Activated T-helper 17 cell treated with anti-CD3 and anti-CD28 coated beads, Interleukin-2, amount 50 U/mL, for 72 hours (primary cell): ENCODE measurements at regions not wholly inside any gene's neighbourhood (a gene's known extent, or its start where the extent isn't known, plus 50 kb on each side); places are given as distances from the start of the nearest gene placed in this dataset.

Experiments
- ATAC-seq: fragments of 150-1000 bp; cut with Tn5 transposase; replicated peaks from 2 replicates; pipeline ENCODE4 v1.10.0; 2021; ENCODE audit warnings: mild to moderate bottlenecking, moderate library complexity
- H3K27ac Mint-ChIP-seq: one replicate; pipeline ENCODE4 v1.8.0; 2022; ENCODE audit warnings: mixed read lengths
- H3K27me3 Mint-ChIP-seq: one replicate; pipeline ENCODE4 v1.8.0; 2022; ENCODE audit warnings: mixed read lengths
- H3K36me3 Mint-ChIP-seq: one replicate; pipeline ENCODE4 v1.8.0; 2022; ENCODE audit warnings: low read depth, mild to moderate bottlenecking, mixed read lengths
- H3K4me1 Mint-ChIP-seq: one replicate; pipeline ENCODE4 v1.8.0; 2022; ENCODE audit warnings: mixed read lengths
- H3K4me3 Mint-ChIP-seq: one replicate; pipeline ENCODE4 v1.8.0; 2022; ENCODE audit warnings: mild to moderate bottlenecking, mixed read lengths
- H3K9me3 Mint-ChIP-seq: one replicate; pipeline ENCODE4 v1.8.0; 2022; ENCODE audit warnings: mixed read lengths

DNA sequence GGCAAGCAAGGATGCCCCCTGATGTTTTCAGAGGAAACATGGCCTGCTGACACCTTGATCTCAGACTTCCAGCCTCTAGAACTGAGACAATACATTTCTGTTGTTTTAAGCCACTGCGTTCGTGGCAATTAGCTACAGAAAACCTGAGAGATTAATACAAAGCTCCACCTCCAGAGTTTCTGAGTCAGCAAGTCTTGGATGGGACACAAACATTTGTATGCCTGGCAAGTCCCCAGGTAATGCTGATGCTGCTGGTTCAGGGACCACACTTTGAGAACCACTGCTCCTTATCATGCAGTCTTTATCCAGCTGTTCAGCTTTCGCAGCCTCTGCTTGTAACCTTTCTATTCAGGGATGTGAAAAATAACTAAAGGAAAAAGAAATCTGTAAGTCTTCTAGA is 565.7 kb upstream of the PLXNA2 start:
- Mint-ChIP-seq H3K9me3 (peaks cover 5% of the 10 kb centered on the region), H3K4me1 (no peaks in the 10 kb centered on the region), H3K27ac (no peak overlapping the region), H3K27me3 (peaks cover 12% of the 10 kb centered on the region), H3K36me3 (no peaks in the 10 kb centered on the region), H3K4me3 (no peak overlapping the region)
- no peak for ATAC-seq

DNA sequence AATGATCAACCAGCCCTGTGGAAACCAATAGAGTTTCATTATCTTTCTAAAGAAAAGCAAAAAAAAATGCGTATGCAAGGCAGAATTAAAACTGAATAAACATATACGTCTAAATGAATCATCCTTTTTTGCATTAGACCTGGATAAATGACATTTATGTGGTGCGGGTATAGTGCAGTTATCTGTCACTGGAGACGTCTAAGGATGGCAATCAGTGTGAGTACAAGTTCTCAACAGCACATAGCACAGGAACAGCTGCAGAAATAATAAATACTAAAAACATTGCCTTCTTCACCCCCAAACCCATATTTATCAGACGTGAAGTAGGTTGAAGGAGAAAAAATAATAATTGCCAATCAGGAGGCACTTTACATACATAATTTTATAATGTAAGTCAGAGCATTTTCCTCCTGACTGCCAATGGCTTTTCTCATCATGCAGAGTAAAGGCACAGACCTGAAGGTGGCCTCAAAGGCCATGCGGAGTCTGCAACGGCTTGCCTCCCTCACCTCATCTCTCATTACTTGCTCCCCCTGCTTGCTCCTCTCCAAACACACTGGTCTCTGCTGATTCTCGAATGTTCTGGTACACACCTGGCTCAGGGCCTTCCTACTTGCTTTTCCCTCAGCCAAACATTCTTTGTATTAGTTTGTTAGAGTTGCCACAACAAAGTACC is 574.7 kb upstream of the PLXNA2 start:
- Mint-ChIP-seq H3K4me1 (no peaks in the 10 kb centered on the region), H3K27ac (no peak overlapping the region), H3K27me3 (peaks cover 6% of the 10 kb centered on the region), H3K36me3 (no peaks in the 10 kb centered on the region), H3K4me3 (no peak overlapping the region), H3K9me3 (no peaks in the 10 kb centered on the region)
- ATAC-seq: no peak

DNA sequence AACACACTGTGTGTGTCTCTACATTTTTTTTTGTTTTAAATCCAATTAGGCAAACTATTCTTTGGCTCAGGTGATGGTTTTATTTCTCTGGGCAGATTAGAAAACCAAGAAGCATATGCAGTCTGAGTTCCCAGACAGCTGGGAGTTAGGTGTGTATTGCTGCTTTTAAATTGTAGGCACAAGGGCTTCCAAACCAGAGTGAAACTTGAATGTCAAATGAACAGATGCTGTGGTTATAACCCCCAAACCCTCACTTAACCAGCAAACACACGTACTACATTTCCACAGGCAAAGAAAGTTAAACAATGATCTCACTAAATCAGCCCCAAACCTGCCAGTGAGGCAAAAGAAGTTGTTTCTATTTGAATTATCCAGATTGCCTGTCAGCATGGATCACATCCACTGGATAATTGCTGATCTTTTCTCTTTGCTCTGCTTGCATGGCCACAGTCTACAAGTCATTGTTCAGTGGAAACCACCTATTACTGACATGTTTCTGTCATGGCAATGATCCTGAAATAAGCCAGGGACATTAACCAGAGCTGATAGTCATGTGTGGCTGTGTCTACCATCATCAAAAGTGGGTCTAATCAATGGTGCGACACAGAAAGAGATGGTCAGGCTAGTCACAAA is 576.5 kb upstream of the PLXNA2 start:
- H3K36me3 Mint-ChIP-seq: no peaks in the 10 kb centered on the region
- no peak overlapping the region for H3K4me3 Mint-ChIP-seq
- peaks cover 9% of the 10 kb centered on the region for H3K27me3 Mint-ChIP-seq
- ATAC-seq: no peak
- no peaks in the 10 kb centered on the region for H3K4me1 Mint-ChIP-seq
- H3K9me3 Mint-ChIP-seq: no peaks in the 10 kb centered on the region
- H3K27ac Mint-ChIP-seq: no peak overlapping the region

DNA sequence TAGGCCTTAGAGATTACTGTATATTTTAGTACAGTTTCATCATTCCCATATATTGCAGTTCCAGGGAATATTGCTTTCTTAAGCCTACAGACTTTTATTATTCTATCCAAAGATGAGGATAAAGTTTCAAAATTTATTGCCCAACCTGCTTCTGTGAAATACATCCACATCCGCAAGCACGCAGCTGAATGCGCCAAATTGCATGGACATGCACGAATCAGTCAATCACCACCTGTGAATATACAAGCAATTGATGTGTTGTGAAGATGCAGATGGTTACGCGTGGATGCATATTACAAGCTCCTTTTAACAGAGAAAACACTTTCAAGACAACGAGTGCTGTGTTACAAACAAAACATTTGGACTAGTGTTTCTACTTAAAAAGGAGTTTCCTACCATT is 577.8 kb upstream of the PLXNA2 start:
- no peak for ATAC-seq
- no peaks in the 10 kb centered on the region for H3K36me3 Mint-ChIP-seq
- no peak overlapping the region for H3K4me3 Mint-ChIP-seq
- H3K27ac Mint-ChIP-seq: no peak overlapping the region
- H3K27me3 Mint-ChIP-seq: peaks cover 9% of the 10 kb centered on the region
- no peaks in the 10 kb centered on the region for H3K9me3 Mint-ChIP-seq
- H3K4me1 Mint-ChIP-seq: no peaks in the 10 kb centered on the region

DNA sequence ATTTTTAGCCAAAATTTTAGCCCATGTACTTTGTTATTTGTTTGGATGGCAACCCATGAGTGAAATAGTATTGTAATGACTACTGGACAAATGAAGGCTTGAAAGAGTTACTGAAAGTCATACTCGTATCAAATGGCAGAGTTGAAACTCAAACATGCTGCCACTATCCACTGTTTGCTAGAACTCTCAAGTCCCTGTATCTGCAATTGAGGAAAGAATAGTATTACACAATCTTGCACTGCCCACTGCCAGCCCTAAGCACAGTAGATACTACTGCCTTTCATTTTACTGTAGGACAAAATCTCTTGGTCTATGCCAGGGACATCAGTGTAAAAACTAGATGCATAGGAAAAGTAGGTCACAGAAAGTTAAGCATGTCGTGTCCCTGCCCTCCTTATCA is 581.1 kb upstream of the PLXNA2 start:
- ATAC-seq: no peak

DNA sequence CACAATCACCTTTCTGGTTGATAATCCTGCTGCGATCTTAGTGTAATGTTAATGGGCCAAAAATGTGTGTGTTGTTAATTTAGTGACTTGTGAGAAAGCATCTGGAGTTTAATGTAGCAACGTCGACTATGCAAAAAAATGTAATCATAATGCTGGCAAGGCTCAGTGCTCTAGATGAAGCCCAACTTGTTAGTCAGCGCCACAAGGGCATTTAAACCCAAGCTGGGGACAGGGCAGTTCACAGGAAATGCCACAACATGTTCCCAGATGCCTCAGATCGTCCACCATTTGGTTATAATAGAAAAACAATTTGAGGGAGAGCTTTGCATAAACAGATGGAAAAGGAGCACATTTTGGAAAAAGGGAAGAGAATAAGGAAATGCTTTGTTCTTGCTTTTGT is 585.4 kb upstream of the PLXNA2 start:
- H3K27ac Mint-ChIP-seq: no peak overlapping the region
- no peak overlapping the region for H3K4me3 Mint-ChIP-seq
- H3K36me3 Mint-ChIP-seq: no peaks in the 10 kb centered on the region
- no peaks in the 10 kb centered on the region for H3K9me3 Mint-ChIP-seq
- no peak for ATAC-seq
- peaks cover 6% of the 10 kb centered on the region for H3K27me3 Mint-ChIP-seq
- no peaks in the 10 kb centered on the region for H3K4me1 Mint-ChIP-seq

More for the DNA sequence above, 581.1 kb upstream of the PLXNA2 start:
- Mint-ChIP-seq H3K9me3 (no peaks in the 10 kb centered on the region), H3K4me3 (no peak overlapping the region), H3K4me1 (no peaks in the 10 kb centered on the region), H3K27ac (no peak overlapping the region), H3K27me3 (peaks cover 6% of the 10 kb centered on the region), H3K36me3 (no peaks in the 10 kb centered on the region)

DNA sequence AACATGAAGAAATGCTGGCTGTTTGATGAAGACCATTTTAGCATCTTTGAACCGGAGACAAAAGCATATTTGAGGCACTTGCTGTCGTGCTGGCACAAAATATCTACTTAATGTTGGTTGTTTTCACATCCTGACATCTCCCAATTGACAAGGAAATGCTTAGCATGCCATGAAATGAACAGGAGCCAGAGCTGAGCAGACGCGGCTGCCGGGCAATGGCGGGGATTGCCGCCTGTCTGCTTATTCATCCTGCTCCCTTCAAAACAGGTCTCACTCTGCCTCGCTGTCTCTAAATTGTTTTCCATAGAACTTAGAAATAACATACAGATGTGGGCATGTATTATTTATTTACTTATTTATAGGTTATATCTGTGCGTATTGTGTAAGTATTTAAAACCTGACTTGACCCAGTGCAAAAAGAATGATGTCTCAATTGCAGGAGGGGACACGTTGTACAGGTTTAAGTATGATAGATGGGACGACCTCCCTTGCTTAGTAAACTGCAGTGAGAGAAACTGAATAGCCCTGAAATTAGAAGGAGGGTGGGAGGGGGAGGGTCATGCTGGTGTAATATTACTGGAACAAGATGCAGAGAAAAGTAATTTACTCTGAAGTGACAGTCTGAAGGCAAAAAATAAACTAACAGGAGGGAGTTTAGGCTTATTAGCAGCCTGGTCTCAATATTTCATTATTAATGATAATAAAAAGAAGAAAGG is 590.4 kb upstream of the PLXNA2 start:
- H3K9me3 Mint-ChIP-seq: no peaks in the 10 kb centered on the region
- H3K4me3 Mint-ChIP-seq: no peak overlapping the region
- ATAC-seq: no peak
- no peaks in the 10 kb centered on the region for H3K4me1 Mint-ChIP-seq
- peaks cover 2% of the 10 kb centered on the region for H3K27me3 Mint-ChIP-seq
- no peak overlapping the region for H3K27ac Mint-ChIP-seq
- H3K36me3 Mint-ChIP-seq: no peaks in the 10 kb centered on the region

DNA sequence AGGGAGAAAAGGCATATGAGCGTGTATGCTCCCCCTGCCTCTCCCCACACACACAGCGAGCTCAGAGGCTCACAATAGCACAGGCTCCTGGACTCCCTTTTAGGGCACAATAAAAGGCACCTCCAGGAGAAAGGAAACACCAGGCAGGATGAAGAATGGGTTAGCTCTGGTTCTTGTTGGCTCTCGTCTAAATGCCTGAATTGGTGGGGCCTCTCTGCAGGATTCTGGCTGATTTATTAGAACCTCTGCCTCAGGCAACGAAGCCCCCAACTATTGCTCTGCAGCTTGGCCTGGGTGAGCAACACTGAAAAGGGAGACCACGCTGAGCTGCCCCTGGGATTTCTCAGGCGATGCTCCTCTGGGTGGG is 590.9 kb upstream of the PLXNA2 start:
- no peak for ATAC-seq
- H3K4me1 Mint-ChIP-seq: no peaks in the 10 kb centered on the region
- no peaks in the 10 kb centered on the region for H3K27me3 Mint-ChIP-seq
- H3K27ac Mint-ChIP-seq: no peak overlapping the region
- H3K9me3 Mint-ChIP-seq: no peaks in the 10 kb centered on the region
- no peak overlapping the region for H3K4me3 Mint-ChIP-seq
- no peaks in the 10 kb centered on the region for H3K36me3 Mint-ChIP-seq

DNA sequence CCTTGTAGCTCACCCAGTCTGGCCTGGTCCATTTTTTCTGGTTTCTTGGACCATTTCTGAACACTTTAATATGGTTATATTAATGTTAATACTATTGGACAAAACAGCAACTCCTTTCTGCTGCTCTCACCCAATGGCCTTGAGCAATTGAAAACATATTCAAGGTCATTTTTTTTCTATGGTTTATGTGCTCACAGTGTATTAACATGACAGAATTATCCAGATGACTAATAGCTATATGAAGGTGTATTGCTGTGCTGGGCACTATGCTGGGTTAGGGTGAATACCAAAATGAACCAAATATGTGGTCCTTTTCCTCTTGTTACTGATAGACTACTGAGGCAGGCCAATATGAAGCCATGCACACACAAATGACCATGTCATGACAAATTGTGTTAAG is 591.6 kb upstream of the PLXNA2 start:
- Mint-ChIP-seq H3K9me3 (no peaks in the 10 kb centered on the region), H3K4me1 (no peaks in the 10 kb centered on the region), H3K4me3 (no peak overlapping the region), H3K27me3 (no peaks in the 10 kb centered on the region), H3K27ac (no peak overlapping the region), H3K36me3 (no peaks in the 10 kb centered on the region)
- no peak for ATAC-seq

DNA sequence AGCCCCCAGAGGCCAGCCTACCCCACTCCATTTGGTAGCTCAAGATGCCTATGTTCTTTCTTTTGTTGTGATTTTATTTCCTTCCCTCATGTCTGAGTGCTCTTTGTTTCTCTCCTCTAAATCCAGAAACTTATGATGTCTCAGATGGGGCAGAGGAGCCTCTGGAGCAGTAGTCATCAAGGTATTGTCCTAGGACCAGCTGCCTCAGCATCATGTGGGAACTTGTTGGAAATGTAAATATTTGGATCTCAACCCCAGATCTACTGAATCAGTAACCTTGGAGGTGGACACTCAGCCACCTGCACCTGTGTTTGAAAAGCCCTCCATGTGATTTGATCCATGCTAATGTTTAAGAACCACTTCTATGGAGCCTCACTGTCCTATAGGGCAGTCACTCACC is 593.1 kb upstream of the PLXNA2 start:
- Mint-ChIP-seq H3K4me3 (no peak overlapping the region), H3K27me3 (peaks cover under 1% of the 10 kb centered on the region), H3K9me3 (no peaks in the 10 kb centered on the region), H3K4me1 (no peaks in the 10 kb centered on the region), H3K36me3 (no peaks in the 10 kb centered on the region), H3K27ac (no peak overlapping the region)
- ATAC-seq: no peak

DNA sequence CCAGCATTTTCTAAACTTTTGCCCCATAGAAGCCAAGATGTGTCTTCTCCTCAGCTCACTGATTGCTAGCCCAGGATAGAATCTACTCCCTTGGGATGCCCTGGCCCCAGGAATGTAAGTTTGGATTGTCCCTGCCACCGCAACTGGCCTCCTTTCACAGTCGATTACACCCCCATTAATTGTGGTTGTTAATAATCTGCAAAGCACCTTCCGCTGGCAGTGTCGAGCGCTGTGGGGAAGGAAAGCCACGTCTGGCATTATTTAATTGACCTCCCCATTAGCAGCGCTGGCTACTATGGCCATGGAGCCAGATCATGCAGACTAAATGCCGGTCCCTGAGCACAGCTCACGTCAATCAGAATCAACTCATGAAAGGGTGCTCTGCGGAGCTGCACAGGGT is 597.3 kb upstream of the PLXNA2 start:
- Mint-ChIP-seq H3K9me3 (no peaks in the 10 kb centered on the region), H3K4me1 (no peaks in the 10 kb centered on the region), H3K27me3 (peaks cover 3% of the 10 kb centered on the region), H3K27ac (no peak overlapping the region), H3K4me3 (no peak overlapping the region), H3K36me3 (no peaks in the 10 kb centered on the region)
- no peak for ATAC-seq

DNA sequence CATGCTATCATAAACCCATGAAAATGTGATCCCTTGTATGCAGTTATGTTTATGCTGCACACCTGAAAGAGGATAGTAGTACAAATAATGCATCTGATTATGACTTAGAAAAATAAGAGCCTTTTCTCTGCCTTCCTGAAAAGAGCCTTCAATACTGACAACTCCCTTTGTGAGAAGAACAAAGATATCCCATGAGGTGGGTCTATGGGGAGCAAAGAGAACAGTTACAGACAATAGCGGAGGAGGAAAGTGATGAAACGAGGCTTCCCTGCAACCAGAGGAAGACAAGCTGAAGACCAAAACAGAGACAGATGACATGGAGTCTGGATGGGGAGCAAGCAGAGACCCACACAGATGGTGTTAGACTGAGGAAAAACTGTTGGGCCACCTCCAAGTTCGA is 598.3 kb upstream of the PLXNA2 start:
- H3K9me3 Mint-ChIP-seq: no peaks in the 10 kb centered on the region
- H3K36me3 Mint-ChIP-seq: no peaks in the 10 kb centered on the region
- no peak overlapping the region for H3K4me3 Mint-ChIP-seq
- no peak for ATAC-seq
- H3K4me1 Mint-ChIP-seq: no peaks in the 10 kb centered on the region
- H3K27ac Mint-ChIP-seq: no peak overlapping the region
- peaks cover 3% of the 10 kb centered on the region for H3K27me3 Mint-ChIP-seq

DNA sequence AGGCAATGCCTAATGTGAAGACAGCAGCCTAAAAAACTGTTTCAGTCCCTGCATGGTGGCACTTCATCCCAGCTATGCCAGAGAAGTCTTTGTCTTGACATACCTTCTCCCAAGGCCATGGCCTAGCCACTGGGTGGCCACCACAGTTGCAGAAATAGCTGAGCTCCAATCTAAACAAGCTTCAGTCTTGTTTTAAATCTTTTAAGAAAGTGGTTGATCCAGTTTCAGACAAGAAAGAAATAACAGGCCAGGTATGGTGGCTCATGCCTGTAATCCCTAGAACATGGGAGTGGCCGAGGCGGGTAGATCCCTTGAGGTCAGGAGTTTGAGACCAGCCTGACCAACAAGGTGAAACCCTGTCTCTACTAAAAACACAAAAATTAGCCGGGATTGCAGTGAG is 600.0 kb upstream of the PLXNA2 start:
- H3K27ac Mint-ChIP-seq: no peak overlapping the region
- H3K9me3 Mint-ChIP-seq: no peaks in the 10 kb centered on the region
- peaks cover 3% of the 10 kb centered on the region for H3K27me3 Mint-ChIP-seq
- no peaks in the 10 kb centered on the region for H3K4me1 Mint-ChIP-seq
- ATAC-seq: no peak
- no peaks in the 10 kb centered on the region for H3K36me3 Mint-ChIP-seq
- H3K4me3 Mint-ChIP-seq: no peak overlapping the region

DNA sequence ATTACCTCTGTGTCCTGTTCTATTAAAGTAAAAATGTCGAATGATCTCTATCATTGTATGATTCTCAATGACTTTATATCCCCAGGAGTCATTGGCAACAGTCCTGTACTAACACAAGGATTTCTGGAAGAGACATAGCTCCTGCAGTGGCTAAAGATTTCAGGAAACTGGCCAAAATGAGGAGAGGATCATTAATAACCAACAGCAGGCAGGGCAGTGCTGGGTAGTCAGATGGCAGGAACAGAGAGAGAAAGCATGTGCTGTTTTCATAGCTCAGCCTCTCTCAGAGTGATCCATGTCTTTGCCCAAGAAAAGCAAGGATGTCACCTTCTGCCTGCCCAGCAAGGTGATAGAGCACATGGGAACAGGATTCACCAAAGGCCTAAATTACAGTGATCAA is 604.7 kb upstream of the PLXNA2 start:
- Mint-ChIP-seq H3K4me1 (no peaks in the 10 kb centered on the region), H3K4me3 (no peak overlapping the region), H3K36me3 (no peaks in the 10 kb centered on the region), H3K27me3 (no peaks in the 10 kb centered on the region), H3K27ac (no peak overlapping the region), H3K9me3 (no peaks in the 10 kb centered on the region)
- ATAC-seq: no peak

DNA sequence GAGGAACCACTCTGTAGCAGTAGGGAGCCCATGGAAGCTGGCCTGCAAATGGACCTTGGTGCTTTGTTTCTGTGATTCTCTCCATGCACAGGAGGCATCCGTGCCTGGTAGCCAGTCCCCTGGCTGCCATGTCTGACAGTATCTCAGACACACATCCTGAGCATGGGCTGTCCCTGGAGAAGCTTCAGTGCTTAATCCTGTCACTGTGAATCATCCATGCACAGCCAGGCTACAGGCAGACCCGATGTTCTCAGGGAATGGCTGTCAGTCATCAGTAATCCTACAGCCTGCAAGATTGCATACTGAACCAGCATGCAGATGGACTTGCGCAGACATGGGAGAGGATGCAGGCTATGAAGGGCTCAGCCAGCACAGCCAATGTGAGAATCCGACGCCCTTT is 606.3 kb upstream of the PLXNA2 start:
- Mint-ChIP-seq H3K4me1 (no peaks in the 10 kb centered on the region), H3K4me3 (no peak overlapping the region)
- no peak for ATAC-seq

More for the DNA sequence above, 606.3 kb upstream of the PLXNA2 start:
- H3K27me3 Mint-ChIP-seq: no peaks in the 10 kb centered on the region
- no peaks in the 10 kb centered on the region for H3K36me3 Mint-ChIP-seq
- H3K9me3 Mint-ChIP-seq: no peaks in the 10 kb centered on the region
- no peak overlapping the region for H3K27ac Mint-ChIP-seq
